Mesenchymal stem cell (in vitro differentiated cells and primary cell): ENCODE measurements at regions not wholly inside any gene's neighbourhood (a gene's known extent, or its start where the extent isn't known, plus 50 kb on each side); places are given as distances from the start of the nearest gene placed in this dataset.
A peak's percentile ranks its signal among the peaks of the same experiment; 100 is the strongest.

Source experiments
- DNase-seq: peaks from one replicate; pipeline ENCODE4 v3.0.0-alpha.2; 2013
- H2AFZ ChIP-seq: one replicate; pipeline ENCODE4 v1.6.1; 2013; ENCODE audit warnings: low read depth, mild to moderate bottlenecking, control low read depth, inconsistent platforms, low read length, moderate library complexity
- H2AK5ac ChIP-seq: 2 replicates; pipeline ENCODE4 v1.6.1; 2013; ENCODE audit warnings: low read length, moderate library complexity, mild to moderate bottlenecking, inconsistent platforms; ENCODE audit not compliant: severe bottlenecking
- H2BK120ac ChIP-seq: one replicate; pipeline ENCODE4 v1.6.1; 2013; ENCODE audit warnings: low read depth, mild to moderate bottlenecking, inconsistent platforms, low read length, moderate library complexity
- H2BK12ac ChIP-seq, 2 experiments: one replicate each; pipeline ENCODE4 v1.6.1; 2013; ENCODE audit warnings: inconsistent platforms in 2 of 2, low read length in 2 of 2, mild to moderate bottlenecking in 2 of 2, moderate library complexity in 2 of 2, control low read depth in 1 of 2
- H2BK15ac ChIP-seq: one replicate; pipeline ENCODE4 v1.6.1; 2013; ENCODE audit warnings: mild to moderate bottlenecking, low read depth, inconsistent platforms; ENCODE audit not compliant: poor library complexity, severe bottlenecking
- H2BK5ac ChIP-seq: 2 replicates; pipeline ENCODE4 v1.6.1; 2013; ENCODE audit warnings: low read depth, mild to moderate bottlenecking, low read length, control low read depth, inconsistent platforms; ENCODE audit not compliant: poor library complexity, severe bottlenecking
- H3K14ac ChIP-seq, 2 experiments: one replicate each; pipeline ENCODE4 v1.6.1; 2013; ENCODE audit warnings: inconsistent platforms in 2 of 2, low read length in 2 of 2, control low read depth in 1 of 2, mild to moderate bottlenecking in 1 of 2, moderate library complexity in 1 of 2
- H3K18ac ChIP-seq, 2 experiments: one replicate each; pipeline ENCODE4 v1.6.1; 2013; ENCODE audit warnings: inconsistent platforms in 2 of 2, low read length in 2 of 2, control low read depth in 1 of 2, low read depth in 1 of 2, mild to moderate bottlenecking in 1 of 2
- H3K23ac ChIP-seq, 2 experiments: one replicate each; pipeline ENCODE4 v1.6.1; 2013; ENCODE audit warnings: inconsistent platforms in 2 of 2, low read length in 2 of 2, mild to moderate bottlenecking in 2 of 2, moderate library complexity in 2 of 2, control low read depth in 1 of 2
- H3K27ac ChIP-seq: 2 replicates; pipeline ENCODE4 v1.5.1; 2013; ENCODE audit warnings: mild to moderate bottlenecking, moderate library complexity, low read length, control low read depth, inconsistent platforms; ENCODE audit not compliant: poor library complexity, severe bottlenecking
- H3K27me3 ChIP-seq, 2 experiments: 2 replicates each; pipeline versions ENCODE4 v1.6.1 to v1.7.0; 2013; ENCODE audit warnings: low read length in 2 of 2, mild to moderate bottlenecking in 2 of 2, moderate library complexity in 2 of 2, control low read depth in 1 of 2, inconsistent platforms in 1 of 2; ENCODE audit not compliant: control insufficient read depth in 1 of 2, insufficient read depth in 1 of 2
- H3K36me3 ChIP-seq, 2 experiments: 2 replicates each; pipeline versions ENCODE4 v1.6.1 to v1.7.0; 2013; ENCODE audit warnings: low read length in 2 of 2, control low read depth in 1 of 2, inconsistent platforms in 1 of 2, low read depth in 1 of 2, mild to moderate bottlenecking in 1 of 2; ENCODE audit not compliant: insufficient read depth in 2 of 2, control insufficient read depth in 1 of 2
- H3K4ac ChIP-seq, 2 experiments: one replicate each; pipeline ENCODE4 v1.6.1; 2013; ENCODE audit warnings: inconsistent platforms in 2 of 2, low read length in 2 of 2, mild to moderate bottlenecking in 2 of 2, moderate library complexity in 2 of 2, control low read depth in 1 of 2, low read depth in 1 of 2
- H3K4me1 ChIP-seq: 2 replicates; pipeline ENCODE4 v1.6.1; 2013; ENCODE audit warnings: low read depth, low read length, control low read depth; ENCODE audit not compliant: control insufficient read depth, insufficient read depth
- H3K4me2 ChIP-seq: 2 replicates; pipeline ENCODE4 v1.6.1; 2013; ENCODE audit warnings: low read length, mild to moderate bottlenecking, inconsistent platforms; ENCODE audit not compliant: poor library complexity, severe bottlenecking
- H3K4me3 ChIP-seq, 2 experiments: 2 replicates each; pipeline versions ENCODE4 v1.5.1 to v1.7.0; 2013; ENCODE audit warnings: low read length in 2 of 2, mild to moderate bottlenecking in 2 of 2, control low read depth in 1 of 2, low read depth in 1 of 2; ENCODE audit not compliant: insufficient read depth in 1 of 2
- H3K79me1 ChIP-seq: replicated peaks from 2 replicates; pipeline ENCODE4 v1.6.1; 2013; ENCODE audit warnings: mild to moderate bottlenecking, control low read depth, low read length, inconsistent platforms; ENCODE audit not compliant: poor library complexity, severe bottlenecking
- H3K9ac ChIP-seq: 2 replicates; pipeline ENCODE4 v1.7.0; 2013; ENCODE audit warnings: mild to moderate bottlenecking, low read length, moderate library complexity
- H3K9me3 ChIP-seq: 2 replicates; pipeline ENCODE4 v1.7.0; 2013; ENCODE audit warnings: mild to moderate bottlenecking, low read length; ENCODE audit not compliant: control insufficient read depth
- H4K8ac ChIP-seq: one replicate; pipeline ENCODE4 v1.6.1; 2013; ENCODE audit warnings: inconsistent platforms, mild to moderate bottlenecking, low read length, moderate library complexity
- H4K91ac ChIP-seq: one replicate; pipeline ENCODE4 v1.6.1; 2013; ENCODE audit warnings: mild to moderate bottlenecking, low read length, inconsistent platforms
- WGBS: methylation state at CpG from one replicate; pipeline ENCODE4 v1.1.7; 2013; ENCODE audit warnings: mixed read lengths; 5-methylcytosine and 5-hydroxymethylcytosine counted together

DNA sequence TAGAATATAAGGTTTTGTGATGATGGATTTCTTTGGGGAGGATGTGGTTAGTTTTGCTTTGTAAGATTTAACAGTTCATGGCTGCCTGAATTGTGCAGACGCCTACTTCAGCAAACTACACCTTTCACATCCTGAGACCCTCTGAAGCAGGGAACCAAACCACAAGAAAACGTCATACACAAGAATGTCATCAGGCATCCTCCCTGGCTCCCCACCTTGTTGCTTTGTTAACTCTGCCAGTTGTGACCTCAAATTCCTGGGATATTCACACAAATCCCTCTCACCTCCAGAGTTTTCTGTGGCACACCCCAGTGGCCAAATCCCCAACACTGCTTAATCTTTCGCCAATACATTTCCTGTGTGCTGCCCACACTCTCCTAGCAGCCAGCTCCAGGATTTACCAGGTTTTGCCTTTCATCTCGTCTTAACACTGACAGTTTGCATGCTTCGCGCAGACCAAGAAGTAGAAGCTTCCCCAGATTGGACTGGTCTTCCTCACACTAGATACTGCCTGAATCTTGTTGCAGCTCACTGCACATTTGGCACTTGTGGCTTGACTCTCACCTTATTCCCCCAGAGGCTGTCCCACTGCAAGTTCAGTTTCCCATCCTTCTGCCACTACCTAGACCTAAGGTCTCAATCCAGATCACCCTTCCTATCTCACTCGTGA lies 51.1 kb upstream of the CTTNBP2NL start:
- Histone ChIP-seq H3K9ac (no peak overlapping the region), H2AK5ac (no peak overlapping the region), H3K9me3 (no peaks in the 10 kb centered on the region), H3K4me3 (no peak overlapping the region), H3K18ac (no peak overlapping the region), H3K4me2 (no peak overlapping the region), H4K8ac (no peak overlapping the region), H2BK120ac (no peak overlapping the region), H4K91ac (no peak overlapping the region), H3K14ac (no peak overlapping the region), H3K23ac (no peak overlapping the region), H2BK12ac (no peak overlapping the region), H2BK15ac (peak overlapping the region; percentile 23), H2AFZ (no peak overlapping the region), H3K27me3 (peaks cover 36 to 37% of the 10 kb centered on the region in 2 experiments), H2BK5ac (no peak overlapping the region), H3K36me3 (no peaks in the 10 kb centered on the region), H3K4me1 (no peaks in the 10 kb centered on the region), H3K79me1 (no peaks in the 10 kb centered on the region), H3K27ac (no peak overlapping the region), H3K4ac (no peak overlapping the region)
- DNase-seq = no peak
- WGBS = 81% methylated on average over 6 of the region's 7 CpGs
